Activated naive CD4-positive, alpha-beta T cell treated with anti-CD3 and anti-CD28 coated beads, Interleukin-2, amount 50 U/mL, for 24 hours (primary cell): ENCODE measurements at regions not wholly inside any gene's neighbourhood (a gene's known extent, or its start where the extent isn't known, plus 50 kb on each side); places are given as distances from the start of the nearest gene placed in this dataset.
"Not testable (repeated sequence)": the region's sequence is repeated elsewhere in the genome, so short reads cannot be mapped to it uniquely, and the experiment has no call there.

Source experiments
- H3K27ac Mint-ChIP-seq: one replicate; pipeline ENCODE4 v1.8.0; 2021; ENCODE audit warnings: mild to moderate bottlenecking, mixed read lengths
- H3K27me3 Mint-ChIP-seq: one replicate; pipeline ENCODE4 v1.8.0; 2021; ENCODE audit warnings: mixed read lengths
- H3K36me3 Mint-ChIP-seq: one replicate; pipeline ENCODE4 v1.8.0; 2021; ENCODE audit warnings: mixed read lengths
- H3K4me1 Mint-ChIP-seq: one replicate; pipeline ENCODE4 v1.8.0; 2021; ENCODE audit warnings: mixed read lengths
- H3K4me3 Mint-ChIP-seq: one replicate; pipeline ENCODE4 v1.8.0; 2021; ENCODE audit warnings: mild to moderate bottlenecking, mixed read lengths
- H3K9me3 Mint-ChIP-seq: one replicate; pipeline ENCODE4 v1.8.0; 2021; ENCODE audit warnings: mixed read lengths

GRCh38 chr10:117757086-117757720 is 214.7 kb downstream of the EMX2 start:
- no peaks in the 10 kb centered on the region for H3K4me1 Mint-ChIP-seq
- H3K4me3 Mint-ChIP-seq, result no peak overlapping the region
- peaks cover 3% of the 10 kb centered on the region for H3K27me3 Mint-ChIP-seq
- H3K9me3 Mint-ChIP-seq, result no peaks in the 10 kb centered on the region
- no peak overlapping the region for H3K27ac Mint-ChIP-seq
- H3K36me3 Mint-ChIP-seq, result no peaks in the 10 kb centered on the region

GRCh38 chr10:117759266-117759665 is 216.7 kb downstream of the EMX2 start:
- H3K4me3 Mint-ChIP-seq, result no peak overlapping the region
- H3K27ac Mint-ChIP-seq, result no peak overlapping the region
- no peaks in the 10 kb centered on the region for H3K9me3 Mint-ChIP-seq
- H3K27me3 Mint-ChIP-seq, result peaks cover 3% of the 10 kb centered on the region
- no peaks in the 10 kb centered on the region for H3K36me3 Mint-ChIP-seq
- no peaks in the 10 kb centered on the region for H3K4me1 Mint-ChIP-seq

- Mint-ChIP-seq H3K4me1 (no peaks in the 10 kb centered on the region), H3K27me3 (peaks cover 5% of the 10 kb centered on the region), H3K4me3 (no peak overlapping the region), H3K36me3 (no peaks in the 10 kb centered on the region), H3K27ac (no peak overlapping the region), H3K9me3 (no peaks in the 10 kb centered on the region)
These were observed 219.1 kb downstream of the EMX2 start for GRCh38 chr10:117761695-117762094.

GRCh38 chr10:117762126-117762818 is 219.7 kb downstream of the EMX2 start:
- Mint-ChIP-seq H3K4me1 (no peaks in the 10 kb centered on the region), H3K4me3 (no peak overlapping the region), H3K27ac (no peak overlapping the region), H3K27me3 (peaks cover 5% of the 10 kb centered on the region), H3K36me3 (no peaks in the 10 kb centered on the region), H3K9me3 (no peaks in the 10 kb centered on the region)

GRCh38 chr10:117762819-117763172 is 220.2 kb downstream of the EMX2 start:
- Mint-ChIP-seq H3K9me3 (no peaks in the 10 kb centered on the region), H3K27ac (no peak overlapping the region), H3K27me3 (peaks cover 5% of the 10 kb centered on the region), H3K4me1 (no peaks in the 10 kb centered on the region), H3K36me3 (no peaks in the 10 kb centered on the region), H3K4me3 (no peak overlapping the region)

GRCh38 chr10:117763528-117763927 is 221.0 kb downstream of the EMX2 start:
- Mint-ChIP-seq H3K4me1 (no peaks in the 10 kb centered on the region), H3K9me3 (no peaks in the 10 kb centered on the region), H3K27me3 (peaks cover 4% of the 10 kb centered on the region), H3K27ac (no peak overlapping the region), H3K4me3 (no peak overlapping the region), H3K36me3 (no peaks in the 10 kb centered on the region)

- Mint-ChIP-seq H3K27me3 (peaks cover 6% of the 10 kb centered on the region), H3K4me1 (no peaks in the 10 kb centered on the region), H3K9me3 (no peaks in the 10 kb centered on the region), H3K4me3 (no peak overlapping the region), H3K27ac (no peak overlapping the region), H3K36me3 (no peaks in the 10 kb centered on the region)
These were observed 225.9 kb downstream of the EMX2 start for GRCh38 chr10:117768333-117769042.

GRCh38 chr10:117775526-117775925 is 233.0 kb downstream of the EMX2 start:
- no peaks in the 10 kb centered on the region for H3K4me1 Mint-ChIP-seq
- H3K4me3 Mint-ChIP-seq, result no peak overlapping the region
- peaks cover 4% of the 10 kb centered on the region for H3K27me3 Mint-ChIP-seq
- no peaks in the 10 kb centered on the region for H3K36me3 Mint-ChIP-seq
- H3K9me3 Mint-ChIP-seq, result peaks cover 5% of the 10 kb centered on the region
- H3K27ac Mint-ChIP-seq, result no peak overlapping the region

- H3K9me3 Mint-ChIP-seq, H3K27ac Mint-ChIP-seq, H3K27me3 Mint-ChIP-seq, H3K4me1 Mint-ChIP-seq, H3K36me3 Mint-ChIP-seq, H3K4me3 Mint-ChIP-seq: not testable (repeated sequence)
These were observed 234.7 kb downstream of the EMX2 start for GRCh38 chr10:117777222-117777621.

GRCh38 chr10:117778241-117778640 is 235.7 kb downstream of the EMX2 start:
- Mint-ChIP-seq H3K27me3 (no peaks in the 10 kb centered on the region), H3K4me3 (no peak overlapping the region), H3K9me3 (peaks cover 5% of the 10 kb centered on the region), H3K4me1 (no peaks in the 10 kb centered on the region), H3K27ac (no peak overlapping the region), H3K36me3 (no peaks in the 10 kb centered on the region)

- Mint-ChIP-seq H3K27ac (no peak overlapping the region), H3K36me3 (no peaks in the 10 kb centered on the region), H3K9me3 (no peaks in the 10 kb centered on the region), H3K27me3 (no peaks in the 10 kb centered on the region), H3K4me1 (no peaks in the 10 kb centered on the region), H3K4me3 (no peak overlapping the region)
These were observed 237.9 kb downstream of the EMX2 start for GRCh38 chr10:117780411-117780810.

- Mint-ChIP-seq H3K27ac (no peak overlapping the region), H3K27me3 (peaks cover 2% of the 10 kb centered on the region), H3K36me3 (no peaks in the 10 kb centered on the region)
These were observed 238.8 kb downstream of the EMX2 start for GRCh38 chr10:117781216-117781831.

GRCh38 chr10:117782276-117782675 is 239.7 kb downstream of the EMX2 start:
- Mint-ChIP-seq H3K27me3 (peaks cover 4% of the 10 kb centered on the region), H3K27ac (no peak overlapping the region), H3K4me3 (no peak overlapping the region), H3K9me3 (no peaks in the 10 kb centered on the region), H3K36me3 (no peaks in the 10 kb centered on the region), H3K4me1 (no peaks in the 10 kb centered on the region)

More at GRCh38 chr10:117781216-117781831, 238.8 kb downstream of the EMX2 start:
- H3K4me3 Mint-ChIP-seq, result no peak overlapping the region
- no peaks in the 10 kb centered on the region for H3K4me1 Mint-ChIP-seq
- H3K9me3 Mint-ChIP-seq, result no peaks in the 10 kb centered on the region

- Mint-ChIP-seq H3K27me3 (peaks cover 4% of the 10 kb centered on the region), H3K9me3 (no peaks in the 10 kb centered on the region), H3K4me1 (no peaks in the 10 kb centered on the region), H3K36me3 (no peaks in the 10 kb centered on the region), H3K27ac (no peak overlapping the region), H3K4me3 (no peak overlapping the region)
These were observed 241.3 kb downstream of the EMX2 start for GRCh38 chr10:117783698-117784395.

- H3K9me3 Mint-ChIP-seq, result no peaks in the 10 kb centered on the region
- no peaks in the 10 kb centered on the region for H3K4me1 Mint-ChIP-seq
- peaks cover 4% of the 10 kb centered on the region for H3K27me3 Mint-ChIP-seq
- H3K27ac Mint-ChIP-seq, result no peak overlapping the region
- H3K36me3 Mint-ChIP-seq, result no peaks in the 10 kb centered on the region
- H3K4me3 Mint-ChIP-seq, result no peak overlapping the region
These were observed 242.2 kb downstream of the EMX2 start for GRCh38 chr10:117784776-117785175.
